SKM-1 (cell line): ENCODE measurements at regions not wholly inside any gene's neighbourhood (a gene's known extent, or its start where the extent isn't known, plus 50 kb on each side); places are given as distances from the start of the nearest gene placed in this dataset.
"Not testable (repeated sequence)": the region's sequence is repeated elsewhere in the genome, so short reads cannot be mapped to it uniquely, and the experiment has no call there.

Source experiments
- DNase-seq: peaks from one replicate; lab custom pipeline; 2025; ENCODE audit not compliant: unreplicated experiment; lab: John Stamatoyannopoulos, UW

DNA sequence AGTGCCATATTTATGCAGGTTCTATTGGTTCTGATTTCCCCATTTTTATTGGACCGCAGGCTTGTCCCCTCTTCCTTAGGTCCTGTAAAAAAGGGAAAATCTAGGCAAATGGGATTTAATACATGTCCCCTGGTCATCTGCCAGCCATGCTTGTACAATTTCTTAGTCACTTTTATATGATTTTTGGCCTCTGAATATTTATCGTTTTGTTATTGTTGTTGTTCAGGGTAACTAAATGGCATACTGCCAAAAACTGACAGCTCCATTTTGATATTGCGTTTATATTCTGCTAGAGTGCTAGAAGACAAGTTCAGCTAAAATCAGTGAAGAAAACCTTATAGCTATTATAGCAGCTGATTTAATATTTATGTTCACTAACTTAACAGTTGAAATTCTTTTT is 770.2 kb upstream of the FAM174A start:
- DNase-seq, result no peak

DNA sequence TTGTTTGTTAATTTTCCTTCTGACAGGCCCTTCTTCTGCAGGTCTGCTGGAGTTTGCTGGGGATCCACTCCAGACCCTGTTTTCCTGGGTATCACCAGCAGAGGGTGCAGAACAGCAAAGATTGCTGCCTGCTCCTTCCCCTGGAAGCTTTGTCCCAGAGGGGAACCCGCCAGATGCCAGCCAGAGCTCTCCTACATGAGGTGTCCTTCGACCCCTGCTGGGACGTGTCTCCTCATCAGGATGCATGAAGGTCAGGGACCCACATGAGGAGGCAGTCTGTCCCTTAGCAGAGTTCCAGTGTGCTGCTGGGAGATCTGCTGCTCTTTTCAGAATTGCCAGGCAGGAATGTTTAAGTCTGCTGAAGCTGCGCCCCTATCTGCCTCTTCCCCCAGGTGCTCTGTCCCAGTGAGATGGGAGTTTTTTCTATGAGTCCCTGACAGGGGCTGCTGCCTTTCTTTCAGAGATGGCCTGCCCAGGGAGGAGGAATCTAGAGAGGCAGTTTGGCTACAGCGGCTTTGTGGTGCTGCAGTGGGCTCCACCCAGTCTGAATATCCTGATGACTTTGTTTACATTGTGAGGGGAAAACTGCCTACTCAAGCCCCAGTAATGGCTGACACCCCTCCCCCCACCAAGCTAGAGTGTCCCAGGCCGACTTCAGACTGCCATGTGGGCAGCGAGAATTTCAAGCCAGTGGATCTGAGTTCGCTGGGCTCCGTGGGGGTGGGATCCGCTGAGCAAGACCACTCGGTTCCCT is 772.0 kb upstream of the FAM174A start:
- DNase-seq, result no peak

DNA sequence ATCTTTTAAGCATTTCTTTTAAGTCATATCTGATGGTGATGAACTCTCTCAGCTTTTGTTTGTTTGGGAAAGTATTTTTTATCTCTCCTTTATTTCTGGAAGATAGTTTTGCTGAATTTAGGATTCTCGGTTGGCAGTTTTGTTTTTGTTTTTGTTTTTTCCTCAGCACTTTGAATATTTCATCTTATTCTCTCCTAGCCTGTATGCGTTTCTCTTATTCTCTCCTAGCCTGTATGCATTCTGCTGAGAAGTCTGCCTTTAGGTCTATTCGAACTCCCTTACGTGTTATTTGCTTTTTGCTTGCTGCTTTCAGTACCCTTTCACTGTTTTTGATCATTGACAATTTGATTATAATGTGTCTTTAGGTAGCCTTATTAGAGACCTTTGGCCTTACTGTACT is 787.8 kb upstream of the FAM174A start:
- no peak for DNase-seq

DNA sequence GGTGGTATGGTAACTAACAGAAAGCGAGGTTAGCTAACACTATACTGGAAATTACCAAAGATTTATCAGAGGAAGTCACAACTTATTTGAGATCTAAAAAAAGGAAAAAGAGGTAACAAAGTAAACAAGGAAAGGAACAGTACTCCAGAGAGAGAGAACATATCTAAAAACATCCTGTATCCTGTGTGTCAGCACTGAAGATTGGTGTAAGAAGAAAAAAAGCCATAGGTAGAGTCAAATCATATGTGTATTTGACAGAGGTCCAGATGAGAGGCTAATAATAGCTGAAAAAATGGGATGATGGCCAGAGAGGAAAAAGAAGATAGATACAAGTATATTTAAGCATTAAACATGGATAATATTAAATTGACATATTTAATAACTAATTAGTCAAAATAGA is 802.0 kb upstream of the FAM174A start:
- DNase-seq, result not testable (repeated sequence)

DNA sequence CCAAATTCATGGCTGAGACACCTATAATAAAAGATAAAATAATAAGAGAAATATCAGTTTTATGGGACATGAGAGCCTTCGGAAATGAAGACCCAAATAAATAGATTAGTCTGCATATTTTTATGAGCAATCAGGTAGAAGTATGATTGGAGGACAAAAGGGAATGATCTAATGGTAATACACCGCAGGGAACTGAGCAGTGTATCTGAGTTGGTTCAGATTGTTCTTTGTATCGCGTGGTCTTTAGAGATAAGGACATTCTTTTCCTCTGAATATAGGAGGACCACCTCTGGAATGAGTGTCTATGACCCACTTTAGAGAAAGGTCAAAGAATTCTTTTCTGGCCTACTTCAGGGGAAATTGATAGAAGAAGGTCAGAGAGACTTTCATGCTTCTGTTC is 801.8 kb upstream of the CHD1 start:
- not testable (repeated sequence) for DNase-seq

DNA sequence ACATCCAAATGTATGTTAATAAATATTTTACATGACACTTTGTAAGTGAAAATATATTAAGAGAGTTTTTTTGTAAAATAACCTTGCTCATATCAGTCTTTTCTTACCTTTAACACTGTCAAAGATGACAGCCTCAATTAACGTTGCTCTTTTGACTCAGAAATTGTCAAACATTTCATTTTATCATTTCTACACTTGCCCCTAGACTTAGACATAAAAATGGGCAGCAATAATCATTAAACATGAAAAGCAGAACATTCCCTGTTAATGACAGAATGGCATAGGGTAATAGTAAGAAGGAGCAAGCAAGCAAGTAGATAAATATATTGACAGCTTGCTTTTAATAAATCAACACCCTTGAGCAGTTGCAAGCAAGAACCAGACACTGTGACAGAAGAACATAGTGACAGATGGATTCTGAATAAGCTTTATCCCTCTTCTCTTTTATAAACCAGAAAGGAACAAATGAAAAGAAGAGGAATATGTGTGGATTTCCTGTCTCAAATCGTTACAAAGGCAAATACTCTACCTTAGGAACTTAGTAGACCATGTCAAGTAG is 796.0 kb upstream of the CHD1 start:
- no peak for DNase-seq

DNA sequence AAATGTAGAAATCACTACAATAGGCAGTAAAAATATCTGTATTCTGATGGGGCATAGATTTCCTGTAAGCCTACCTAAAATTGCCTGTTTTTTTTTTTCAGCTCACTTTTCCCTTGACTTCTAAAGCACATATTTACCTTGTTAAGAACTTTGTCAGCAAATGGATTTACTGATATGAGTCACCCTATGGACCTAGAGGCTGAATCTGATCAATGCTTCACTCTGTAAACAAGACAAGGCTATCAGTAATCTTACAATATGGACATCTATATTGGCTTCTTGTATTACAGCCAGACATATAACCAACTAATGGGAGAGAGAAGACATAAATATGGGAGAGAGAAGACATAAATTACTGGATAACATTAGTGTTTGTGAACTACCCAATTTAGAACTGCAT is 792.7 kb upstream of the CHD1 start:
- no peak for DNase-seq

DNA sequence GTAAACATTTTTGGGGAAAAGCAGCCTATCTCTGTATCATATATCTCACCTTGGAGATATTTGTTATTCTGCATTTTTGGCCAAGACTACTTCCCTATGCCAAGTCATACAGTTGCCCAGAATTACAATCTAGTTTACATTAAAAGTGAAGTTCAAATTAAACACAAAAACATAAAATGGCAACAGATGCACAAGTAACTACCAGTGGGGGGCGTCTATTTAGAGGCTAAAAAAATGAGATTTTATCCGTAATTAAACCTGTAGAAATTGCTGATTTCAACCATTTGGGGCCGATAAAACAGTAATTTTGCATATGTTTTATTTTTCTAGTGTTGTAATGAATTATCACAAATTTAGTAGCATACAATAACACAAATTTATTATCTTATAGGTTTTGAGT is 787.1 kb upstream of the CHD1 start:
- no peak for DNase-seq

DNA sequence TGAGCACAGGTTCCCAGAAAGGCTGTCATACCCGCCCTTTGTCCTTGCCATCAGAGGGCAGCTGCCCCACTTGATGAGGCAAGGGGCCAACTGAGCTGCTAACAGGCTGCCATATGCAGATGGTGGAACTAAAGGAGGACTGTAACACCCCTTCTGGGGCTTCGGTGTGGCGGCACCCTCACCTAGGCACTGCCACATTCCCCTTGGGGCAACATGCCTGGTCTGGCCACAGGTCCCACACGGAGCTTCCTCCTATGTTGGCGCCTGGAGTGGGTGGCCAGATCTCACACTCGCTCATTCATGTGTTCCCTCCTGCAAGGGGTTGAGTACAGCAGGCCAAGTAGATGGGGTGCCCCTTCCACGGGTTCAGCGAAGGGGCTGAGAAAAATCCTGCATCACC is 777.4 kb upstream of the CHD1 start:
- no peak for DNase-seq

DNA sequence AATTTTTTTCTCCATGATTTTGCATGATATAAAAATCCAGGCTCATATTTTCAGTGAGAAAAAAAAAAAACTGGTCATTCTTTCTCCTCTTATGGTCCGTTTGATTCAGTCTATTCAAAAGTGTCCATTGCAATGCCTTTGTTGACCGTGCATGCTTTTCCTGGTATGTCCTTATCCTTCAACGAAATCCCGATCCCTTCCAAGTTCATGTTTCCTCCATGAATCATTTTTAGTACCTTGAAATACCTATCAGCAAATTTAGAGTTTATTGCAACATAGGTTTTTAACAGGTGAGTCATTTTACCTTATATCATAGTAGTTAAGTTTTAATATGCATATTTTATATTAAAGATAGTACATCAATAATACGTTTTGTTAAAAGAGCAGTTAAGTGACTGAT is 773.8 kb upstream of the CHD1 start:
- DNase-seq, result no peak

DNA sequence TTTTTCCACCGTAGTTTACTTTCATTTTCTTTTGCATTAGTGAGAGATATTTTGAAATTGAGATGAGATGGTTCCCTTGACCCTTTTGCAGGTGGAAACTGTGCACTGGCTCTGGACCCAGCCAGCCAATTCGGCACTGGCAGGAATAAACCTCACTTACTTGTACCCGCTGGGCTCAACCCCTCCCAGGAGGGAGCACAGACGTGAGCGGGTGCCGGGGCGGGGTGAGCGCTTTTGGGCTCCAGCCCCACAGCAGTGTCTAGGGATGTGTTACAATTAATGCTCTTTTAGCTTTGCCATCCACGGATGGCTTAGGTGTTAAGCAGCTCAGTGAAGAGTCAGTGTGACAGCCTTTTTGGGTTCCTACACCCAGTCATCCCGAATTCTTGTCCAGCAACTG is 766.1 kb upstream of the CHD1 start:
- DNase-seq, result no peak

DNA sequence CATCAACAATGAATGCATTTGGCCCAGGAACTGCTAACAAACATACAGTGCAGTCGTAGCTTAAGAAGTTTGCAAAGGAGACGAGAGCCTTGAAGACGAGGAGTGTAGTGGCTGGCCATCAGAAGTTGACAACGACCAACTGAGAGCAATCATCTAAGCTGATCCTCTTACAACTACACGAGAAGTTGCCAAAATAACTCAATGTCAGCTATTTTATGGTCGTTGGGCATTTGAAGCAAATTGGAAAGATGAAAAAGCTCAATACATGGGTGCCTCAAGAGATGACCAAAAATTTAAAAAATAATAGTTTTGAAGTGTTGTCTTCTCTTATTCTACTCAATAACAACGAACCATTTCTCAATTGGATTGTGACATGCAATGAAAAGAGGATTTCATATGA is 757.7 kb upstream of the CHD1 start:
- no peak for DNase-seq

DNA sequence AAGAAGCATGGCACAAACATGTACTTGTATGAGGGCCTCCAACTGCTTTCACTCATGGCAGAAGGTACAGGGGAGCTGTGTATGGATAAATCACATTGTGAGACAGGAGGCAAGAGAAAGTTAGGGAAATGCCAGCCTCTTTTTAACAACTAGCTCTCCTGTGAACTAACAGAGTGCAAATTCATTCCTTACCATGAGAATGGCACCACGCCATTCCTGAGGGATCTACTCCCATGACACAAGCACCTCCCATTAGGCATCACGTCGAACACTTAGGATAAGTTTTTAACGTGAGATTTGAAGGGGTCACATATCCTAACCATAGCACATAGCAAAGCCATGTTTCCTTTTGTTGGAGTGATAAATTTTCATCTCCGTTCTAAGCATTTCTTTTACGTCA is 747.2 kb upstream of the CHD1 start:
- DNase-seq, result no peak

DNA sequence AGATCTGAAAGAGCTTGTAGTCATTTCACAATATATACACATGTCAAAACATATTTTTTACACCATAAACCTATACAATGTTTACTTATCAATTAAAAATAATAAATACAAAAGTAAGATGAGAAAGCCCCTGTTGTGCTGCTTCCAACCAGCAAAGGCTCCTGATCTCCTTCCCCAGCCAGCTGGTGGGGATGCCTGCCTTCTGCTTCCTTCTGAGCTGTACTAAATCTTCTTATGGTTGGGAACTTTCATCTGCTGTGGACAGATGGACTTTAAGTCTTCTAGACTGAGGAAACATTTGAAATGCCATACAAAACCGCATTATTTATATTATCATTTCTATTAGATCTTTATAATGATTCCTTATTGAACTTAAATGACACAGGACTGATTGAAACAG is 745.3 kb upstream of the CHD1 start:
- no peak for DNase-seq

DNA sequence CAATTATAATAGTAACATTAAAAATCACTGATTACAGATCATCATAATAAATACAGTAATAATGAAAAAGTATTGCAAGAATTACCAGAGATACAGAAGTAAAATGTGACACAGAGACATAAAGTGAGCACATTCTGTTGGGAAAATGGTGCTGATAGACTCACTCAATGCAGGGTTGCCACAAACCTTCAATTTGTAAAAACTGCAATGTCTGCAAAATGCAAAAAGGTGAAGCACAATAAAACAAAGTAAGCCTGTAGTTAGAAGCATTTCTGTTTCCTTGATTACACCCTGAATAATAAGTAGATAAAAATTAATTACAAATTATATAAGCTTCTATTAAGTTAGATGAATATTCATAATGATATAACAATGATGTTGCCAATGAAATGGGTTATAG is 736.2 kb upstream of the CHD1 start:
- DNase-seq, result no peak

DNA sequence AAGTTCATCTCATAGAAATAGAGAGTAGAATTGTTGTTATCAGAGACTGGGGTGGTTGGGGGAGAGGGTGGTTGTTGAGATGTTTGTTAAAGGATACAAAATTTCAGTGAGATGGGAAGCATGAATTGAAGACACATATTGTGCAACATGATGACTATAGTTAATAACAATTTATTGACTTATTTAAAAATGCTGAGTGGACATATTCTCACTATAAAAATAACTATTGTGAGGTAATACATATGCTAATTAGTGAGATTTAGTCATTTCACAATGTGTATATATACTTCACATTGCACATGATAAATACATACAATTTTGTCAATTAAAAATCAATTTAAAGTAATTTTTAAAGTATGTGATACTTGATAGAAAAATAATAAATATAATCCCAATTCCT is 722.5 kb upstream of the CHD1 start:
- no peak for DNase-seq

DNA sequence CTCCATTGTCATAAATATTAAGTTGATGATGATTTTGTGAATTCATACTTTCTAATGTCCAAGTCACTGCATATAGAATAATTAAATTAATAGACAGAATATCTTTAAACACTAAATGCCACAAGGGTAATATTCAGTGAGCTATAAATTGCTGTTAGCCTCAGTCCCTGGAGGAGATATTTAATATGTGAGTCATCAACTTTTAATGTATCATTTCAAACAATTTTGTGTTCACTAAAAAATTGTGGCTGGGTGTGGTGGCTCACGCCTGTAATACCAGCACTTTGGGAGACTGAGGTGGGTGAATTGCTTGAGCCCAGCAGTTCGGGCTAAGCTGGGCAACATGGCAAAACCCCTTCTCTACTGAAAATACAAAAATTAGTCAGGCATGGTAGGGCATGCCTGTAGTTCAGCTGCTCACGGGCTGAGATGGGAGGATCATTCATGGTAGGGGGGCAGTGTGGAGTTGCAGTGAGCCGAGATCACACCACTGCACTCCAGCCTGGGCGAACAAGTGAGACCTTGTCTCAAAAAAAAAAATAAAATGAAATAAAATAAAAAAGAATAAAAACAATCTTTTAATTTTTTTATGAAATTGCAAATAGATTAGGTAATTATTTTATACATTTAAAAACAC is 717.3 kb upstream of the CHD1 start:
- no peak for DNase-seq

DNA sequence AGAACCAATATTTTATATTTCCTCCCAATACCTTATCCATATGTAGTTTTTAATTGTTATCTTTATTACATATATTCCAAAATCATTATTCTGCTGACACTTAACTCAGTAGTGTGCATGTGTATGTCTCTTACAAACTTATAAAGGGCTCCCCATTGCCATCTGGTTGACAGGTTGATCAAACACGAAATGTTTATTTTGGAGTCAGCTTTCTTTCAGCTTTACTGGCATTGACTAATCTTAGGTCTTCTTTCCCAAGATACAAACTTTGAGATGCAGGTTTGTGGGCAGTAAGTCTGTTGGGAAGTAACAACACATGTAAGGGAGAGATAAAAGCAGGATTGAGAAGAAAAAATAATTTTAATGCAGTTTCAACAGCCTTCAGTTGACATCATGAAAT is 716.0 kb upstream of the CHD1 start:
- no peak for DNase-seq

DNA sequence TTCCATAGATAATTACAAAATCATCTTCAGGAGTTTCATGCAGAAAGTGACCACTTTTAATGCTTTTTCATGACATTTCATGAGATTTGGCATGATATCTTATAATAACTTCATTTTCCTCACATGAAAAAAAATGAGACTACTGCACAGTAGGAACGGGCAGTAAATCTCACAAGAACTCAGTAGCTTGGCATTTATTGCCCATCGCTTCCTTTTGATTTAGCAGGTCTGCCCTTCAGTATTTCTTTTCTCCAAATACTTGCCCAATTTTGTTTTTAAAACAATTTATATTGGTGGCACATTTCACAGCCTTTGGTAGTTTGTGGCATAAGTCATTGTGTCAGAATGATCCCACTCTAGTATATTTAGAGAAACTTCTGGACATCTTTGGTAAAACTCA is 711.8 kb upstream of the CHD1 start:
- DNase-seq, result no peak

DNA sequence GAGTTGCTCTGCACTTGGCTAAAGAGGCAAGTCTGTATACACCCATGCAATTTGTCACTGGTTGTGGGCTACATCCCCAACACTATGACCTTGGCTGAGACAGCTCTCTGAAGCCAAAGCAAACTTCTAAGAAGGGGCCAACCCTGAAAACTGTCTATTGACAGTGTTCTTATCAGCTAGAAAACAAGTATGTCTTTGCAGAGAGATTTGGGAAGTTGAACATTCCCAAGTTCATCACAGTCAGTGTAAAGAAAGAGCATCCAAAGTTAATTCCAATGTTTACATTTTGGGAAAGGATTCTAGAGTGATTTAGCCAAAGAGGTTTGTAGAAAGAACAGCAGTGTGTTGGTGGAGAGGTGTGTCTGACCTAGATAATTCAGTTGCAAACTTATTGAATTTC is 711.1 kb upstream of the CHD1 start:
- DNase-seq, result no peak

DNA sequence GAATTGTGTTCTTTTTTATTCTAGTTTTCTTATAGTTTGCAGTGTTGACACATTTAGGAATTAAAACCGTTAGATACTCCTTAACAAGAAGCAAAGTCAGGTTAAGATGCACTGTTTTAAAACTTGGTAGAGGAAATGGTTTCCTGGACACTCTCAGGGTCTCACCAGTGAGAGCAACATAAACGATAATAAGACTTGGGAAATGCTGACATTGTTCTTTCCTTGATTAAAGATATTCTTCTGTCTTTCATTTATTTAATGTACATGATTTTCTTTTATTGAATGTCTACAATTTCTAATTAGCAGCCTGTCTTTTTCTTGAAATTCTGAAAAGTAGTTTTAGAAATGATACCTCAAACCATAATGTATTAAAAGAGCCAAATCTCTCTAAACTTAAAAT is 707.9 kb upstream of the CHD1 start:
- DNase-seq, result no peak

DNA sequence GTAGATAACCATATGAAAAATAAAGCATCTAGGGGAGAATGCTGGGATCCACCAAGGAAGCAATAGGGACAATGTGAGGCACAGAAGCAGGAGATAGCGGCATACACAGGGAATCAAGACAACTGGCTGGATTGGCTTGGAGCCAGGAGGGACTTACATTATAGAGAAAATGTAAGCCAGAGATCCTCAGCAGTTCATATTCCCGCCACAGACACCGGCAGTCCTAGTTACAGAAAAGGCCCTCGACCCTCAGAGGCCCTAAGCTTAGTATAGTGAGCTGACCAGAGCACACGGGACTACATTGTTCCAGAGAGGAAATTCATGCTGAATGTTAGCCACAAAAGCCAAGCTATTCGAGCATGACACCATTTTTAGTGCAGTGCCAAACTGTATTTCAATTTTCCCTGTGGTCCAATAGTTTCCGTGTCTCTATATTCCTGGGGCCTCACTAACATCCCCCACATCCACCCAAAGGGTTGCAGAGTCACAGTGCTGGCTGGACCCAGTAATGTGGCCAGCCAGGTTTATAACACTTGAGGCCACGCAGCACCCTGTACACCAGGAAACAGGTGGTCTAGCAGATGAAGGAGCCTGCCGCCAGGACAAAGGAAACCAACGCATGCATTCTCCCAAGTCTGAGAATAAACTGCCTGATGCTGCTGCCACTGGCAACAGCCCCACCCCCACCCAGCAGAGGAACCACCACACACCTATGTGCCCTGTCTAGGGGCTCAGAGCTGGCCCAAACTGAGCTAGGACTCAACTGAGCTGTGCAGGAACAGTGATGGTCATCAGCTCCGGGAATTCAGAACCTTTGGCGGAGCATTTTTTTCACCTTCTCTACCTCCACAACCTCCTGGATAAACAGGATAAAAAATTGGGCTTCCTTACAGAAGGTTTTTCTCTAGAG is 693.2 kb upstream of the CHD1 start:
- no peak for DNase-seq
